IPS-18c (cell line): ENCODE measurements at regions not wholly inside any gene's neighbourhood (a gene's known extent, or its start where the extent isn't known, plus 50 kb on each side); places are given as distances from the start of the nearest gene placed in this dataset.
"Not testable (repeated sequence)": the region's sequence is repeated elsewhere in the genome, so short reads cannot be mapped to it uniquely, and the experiment has no call there.

ENCODE experiments used
- H3K4me3 ChIP-seq: 2 replicates; pipeline ENCODE4 v1.7.0; 2013; ENCODE audit warnings: low read depth, mild to moderate bottlenecking, low read length, moderate library complexity; ENCODE audit not compliant: insufficient read depth
- H3K9me3 ChIP-seq: one replicate; pipeline ENCODE4 v1.6.1; 2013; ENCODE audit warnings: mild to moderate bottlenecking, low read length, moderate library complexity; ENCODE audit not compliant: control insufficient read depth, insufficient read depth

DNA sequence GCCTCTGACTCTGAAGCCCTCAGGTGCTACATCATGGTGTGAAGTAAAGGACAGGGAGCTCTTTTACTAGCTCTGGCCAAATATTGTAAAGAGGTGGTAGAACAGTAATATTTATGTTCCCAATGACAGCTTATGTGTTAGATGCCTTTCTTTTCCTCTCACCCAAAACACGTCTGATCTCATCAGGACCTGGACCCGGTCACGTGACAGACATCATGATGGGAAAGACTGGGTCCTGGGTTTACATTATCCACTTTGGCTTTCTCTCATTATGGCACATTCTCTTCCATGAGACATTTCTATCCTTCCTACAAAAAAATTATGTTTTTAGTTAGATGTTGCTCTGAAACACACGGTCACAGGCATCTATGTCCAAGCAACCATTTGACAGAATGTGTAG is 548.7 kb upstream of the CDH7 start:
- no peaks in the 10 kb centered on the region for H3K9me3 ChIP-seq
- H3K4me3 ChIP-seq: no peak overlapping the region

DNA sequence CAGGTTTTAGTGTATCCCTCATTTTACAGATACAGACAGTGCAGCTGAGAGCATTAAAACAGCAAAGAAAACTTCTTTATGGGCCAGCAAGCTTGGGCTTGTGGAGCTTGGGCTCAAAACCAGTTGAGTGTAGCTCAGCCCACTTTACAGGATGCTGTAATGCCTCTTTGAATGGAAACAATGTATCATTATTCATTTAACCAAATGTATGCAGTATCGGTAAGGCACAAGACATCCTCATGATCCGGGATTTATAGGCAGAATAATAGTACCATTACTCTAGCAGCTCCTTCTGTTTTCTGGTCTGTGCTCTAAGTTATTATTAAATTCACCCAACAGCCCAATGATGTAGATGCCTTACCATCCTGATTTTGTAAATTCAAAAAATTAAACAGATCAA is 575.1 kb upstream of the CDH7 start:
- no peak overlapping the region for H3K4me3 ChIP-seq
- no peaks in the 10 kb centered on the region for H3K9me3 ChIP-seq

DNA sequence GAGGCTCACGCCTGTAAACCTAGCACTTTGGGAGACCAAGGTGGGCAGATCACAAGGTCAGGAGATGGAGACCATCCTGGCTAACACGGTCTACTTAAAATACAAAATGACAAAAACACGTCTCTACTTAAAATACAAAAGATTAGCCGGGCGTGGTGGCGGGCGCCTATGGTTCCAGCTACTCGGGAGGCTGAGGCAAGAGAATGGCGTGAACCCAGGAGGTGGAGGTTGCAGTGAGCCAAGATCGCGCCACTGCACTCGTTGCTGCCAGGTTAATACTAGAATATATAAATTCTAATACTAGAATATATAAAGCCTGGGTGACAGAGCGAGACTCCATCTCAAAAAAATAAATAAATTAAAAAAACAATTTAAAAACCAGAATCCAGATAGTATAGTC is 588.7 kb upstream of the CDH7 start:
- not testable (repeated sequence) for H3K9me3 ChIP-seq, H3K4me3 ChIP-seq

DNA sequence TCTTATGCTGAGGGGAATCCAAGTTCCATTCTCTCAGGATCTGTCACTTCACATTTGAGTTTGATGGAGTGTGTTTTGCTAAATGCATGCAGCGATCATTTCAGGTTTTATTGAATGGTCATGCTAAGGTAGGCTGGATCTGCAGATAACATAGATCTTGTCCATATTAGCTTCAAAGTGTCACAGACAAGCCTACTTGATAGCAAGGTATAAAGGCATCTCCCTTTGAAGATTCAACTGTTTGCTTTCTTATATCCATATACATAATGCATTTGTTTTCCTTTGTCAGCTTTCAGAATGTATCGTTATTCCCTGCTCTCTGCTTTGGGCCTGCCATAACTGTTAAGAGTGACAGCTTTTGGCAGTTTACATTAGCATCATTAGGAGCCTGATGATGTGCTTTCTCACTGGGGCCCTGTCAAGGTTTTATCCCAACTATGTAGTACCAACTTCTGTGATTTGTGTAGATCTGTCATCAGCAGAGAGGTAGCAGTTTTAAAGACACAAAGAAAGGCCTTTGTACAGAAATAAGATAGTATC is 604.3 kb upstream of the CDH7 start:
- Histone ChIP-seq H3K9me3 (no peaks in the 10 kb centered on the region), H3K4me3 (no peak overlapping the region)

DNA sequence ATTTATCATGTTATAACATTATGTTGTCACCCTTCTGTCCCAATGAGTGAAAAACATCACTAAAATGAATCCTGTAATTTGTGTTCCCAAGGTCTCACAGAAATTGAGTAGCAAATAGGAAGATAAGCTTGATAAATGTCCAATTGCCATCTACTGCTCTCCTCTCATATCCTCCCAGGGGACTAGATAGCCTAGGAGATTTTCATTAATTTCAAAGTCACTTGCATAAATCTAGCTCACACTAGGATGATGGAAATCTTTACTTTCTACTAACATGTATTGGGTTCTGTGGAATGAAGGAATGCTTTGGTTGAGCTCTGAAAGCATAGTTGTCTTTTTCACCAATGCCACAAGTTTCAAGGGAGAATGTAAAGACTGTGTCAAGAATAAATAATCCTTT is 605.5 kb upstream of the CDH7 start:
- Histone ChIP-seq H3K4me3 (no peak overlapping the region), H3K9me3 (no peaks in the 10 kb centered on the region)

DNA sequence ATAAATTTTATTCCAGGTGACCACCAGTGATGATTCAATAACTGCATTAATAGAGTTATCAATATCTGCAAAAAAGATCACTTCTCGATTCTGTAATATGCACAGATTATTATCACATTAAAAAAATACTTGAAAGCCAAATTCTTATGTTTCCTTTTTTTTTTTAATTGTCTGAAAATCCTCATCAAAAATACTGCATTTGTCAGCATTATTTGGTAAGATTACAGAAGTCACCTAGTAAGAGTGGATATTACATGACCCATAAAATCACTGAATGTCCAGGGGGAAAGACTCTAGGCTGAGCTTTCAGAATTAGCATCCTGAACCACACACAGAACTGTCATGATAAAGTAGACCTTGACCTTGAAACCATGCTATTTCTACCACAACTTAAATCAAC is 617.2 kb upstream of the CDH7 start:
- H3K4me3 ChIP-seq: no peak overlapping the region
- no peaks in the 10 kb centered on the region for H3K9me3 ChIP-seq

DNA sequence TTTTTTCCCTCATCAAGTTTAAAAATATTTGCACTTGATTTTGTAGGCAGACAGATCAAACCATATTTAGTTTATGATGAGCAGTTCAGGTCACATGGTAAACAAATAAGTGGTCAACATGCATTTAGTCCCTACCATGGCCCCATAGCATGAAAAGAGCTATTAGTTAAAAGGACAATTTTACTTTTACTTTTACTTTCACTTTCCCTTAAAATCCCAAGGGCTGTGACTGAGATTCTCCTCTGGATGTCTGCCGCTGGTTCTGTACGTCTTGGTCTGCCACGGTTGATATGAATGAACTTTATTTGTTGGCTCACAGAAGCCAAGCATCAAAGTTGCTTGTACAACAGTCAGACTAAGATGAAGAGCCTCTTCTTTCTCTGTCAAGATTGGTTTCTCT is 626.2 kb upstream of the CDH7 start:
- Histone ChIP-seq H3K9me3 (peaks cover 5% of the 10 kb centered on the region), H3K4me3 (no peak overlapping the region)

DNA sequence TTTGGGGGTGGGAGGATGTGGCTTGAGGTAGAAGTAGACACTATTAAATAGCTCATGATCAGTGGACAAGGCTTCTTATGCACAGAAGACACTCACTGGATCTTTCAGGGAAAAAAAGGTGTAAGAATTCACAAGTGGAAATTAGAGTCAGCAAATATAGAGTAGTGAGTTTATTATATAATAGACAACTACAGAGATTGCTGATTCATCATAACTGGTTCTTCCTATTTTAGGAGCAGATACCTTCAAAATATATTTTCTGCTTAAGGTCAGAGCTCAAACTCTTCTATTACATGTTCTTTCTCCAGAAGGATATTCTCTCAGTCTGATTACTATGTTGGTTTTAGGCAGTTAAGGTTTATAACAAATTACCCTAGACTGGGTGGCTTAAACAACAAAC is 646.9 kb upstream of the CDH7 start:
- Histone ChIP-seq H3K4me3 (no peak overlapping the region), H3K9me3 (no peaks in the 10 kb centered on the region)

DNA sequence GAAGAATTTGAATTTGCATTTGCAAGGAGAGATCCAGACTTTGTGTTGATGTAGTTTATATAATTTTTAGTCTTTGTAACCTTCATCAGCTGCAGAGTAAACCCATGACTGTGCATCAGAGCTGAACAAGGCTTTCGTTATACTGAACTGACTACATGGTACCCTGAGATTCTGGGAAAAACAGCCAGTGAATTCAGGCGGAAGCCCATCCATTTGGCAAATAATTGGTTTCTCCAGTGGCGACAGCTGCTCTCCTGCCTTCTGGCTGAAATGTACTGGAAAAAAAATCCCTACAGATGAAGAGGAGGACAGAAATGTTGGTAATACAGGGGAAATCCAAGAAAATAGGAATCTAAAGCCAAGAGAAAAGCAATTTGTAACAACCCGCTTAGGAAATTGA is 657.5 kb upstream of the CDH7 start:
- H3K4me3 ChIP-seq: no peak overlapping the region

DNA sequence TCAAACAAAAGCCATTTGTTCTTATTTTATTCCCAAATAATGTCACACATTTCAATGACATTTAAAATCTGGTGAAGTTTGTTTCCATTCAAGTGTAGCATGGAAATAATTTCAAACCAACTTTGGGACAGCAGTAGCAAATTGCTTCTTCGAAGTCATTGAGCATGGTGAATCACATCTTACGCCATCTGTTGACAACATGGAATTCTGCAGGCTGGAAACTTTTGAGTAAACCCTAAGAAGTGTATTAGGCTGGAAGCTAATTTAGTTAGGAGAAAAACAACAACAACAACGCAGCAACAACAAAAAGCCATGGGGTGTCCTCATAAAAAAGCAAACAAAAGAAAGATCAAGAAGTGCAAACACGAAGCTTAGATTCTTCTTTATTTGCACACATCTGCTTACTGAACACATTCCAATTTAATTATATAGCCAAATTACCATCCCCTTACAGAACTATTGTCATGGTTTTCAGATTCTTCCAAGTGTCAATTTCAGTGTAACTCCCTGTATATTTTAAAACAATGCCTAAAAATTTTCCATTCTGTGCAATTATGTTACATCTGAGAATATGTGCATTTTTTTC is 659.0 kb upstream of the CDH7 start:
- Histone ChIP-seq H3K4me3 (no peak overlapping the region), H3K9me3 (no peaks in the 10 kb centered on the region)

More for the DNA sequence above, 657.5 kb upstream of the CDH7 start:
- no peaks in the 10 kb centered on the region for H3K9me3 ChIP-seq

DNA sequence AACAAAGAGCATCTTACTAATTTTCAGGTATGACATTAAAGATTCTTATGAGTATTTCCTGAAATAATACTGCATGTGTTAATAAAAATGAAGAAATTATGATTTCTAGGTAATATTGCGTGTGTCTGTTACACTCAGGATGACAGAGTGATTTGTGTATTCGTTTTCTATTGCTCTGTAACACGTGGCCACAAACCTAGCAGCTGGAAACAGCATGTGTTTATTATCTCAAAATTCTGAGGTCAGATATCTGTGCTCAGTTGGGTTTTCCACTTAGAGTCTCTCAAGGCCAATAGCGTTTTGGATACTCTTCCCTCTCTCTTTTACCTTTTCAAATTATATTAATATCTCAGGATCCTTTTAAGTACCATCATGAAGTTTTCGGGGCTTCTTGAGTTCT is 667.9 kb upstream of the CDH7 start:
- no peak overlapping the region for H3K4me3 ChIP-seq
- no peaks in the 10 kb centered on the region for H3K9me3 ChIP-seq

DNA sequence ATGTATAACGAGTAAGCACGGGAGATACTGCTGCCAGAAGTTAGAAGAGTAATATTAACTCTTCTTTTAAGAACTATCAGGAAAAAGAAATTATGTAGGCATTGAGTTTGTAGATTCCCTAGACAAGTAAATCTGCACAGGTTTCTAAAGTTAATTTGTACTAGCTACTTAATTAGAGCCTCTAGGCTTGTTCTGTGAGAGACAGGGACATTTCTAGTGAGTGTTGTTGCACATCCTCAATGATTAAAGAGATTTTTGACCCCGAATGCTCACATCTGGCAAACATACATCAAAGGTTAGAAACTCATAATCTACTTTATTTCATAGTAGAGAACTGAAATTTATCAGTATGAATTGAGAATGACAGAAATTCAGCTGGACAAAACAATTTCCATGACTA is 669.0 kb upstream of the CDH7 start:
- Histone ChIP-seq H3K4me3 (no peak overlapping the region), H3K9me3 (no peaks in the 10 kb centered on the region)

DNA sequence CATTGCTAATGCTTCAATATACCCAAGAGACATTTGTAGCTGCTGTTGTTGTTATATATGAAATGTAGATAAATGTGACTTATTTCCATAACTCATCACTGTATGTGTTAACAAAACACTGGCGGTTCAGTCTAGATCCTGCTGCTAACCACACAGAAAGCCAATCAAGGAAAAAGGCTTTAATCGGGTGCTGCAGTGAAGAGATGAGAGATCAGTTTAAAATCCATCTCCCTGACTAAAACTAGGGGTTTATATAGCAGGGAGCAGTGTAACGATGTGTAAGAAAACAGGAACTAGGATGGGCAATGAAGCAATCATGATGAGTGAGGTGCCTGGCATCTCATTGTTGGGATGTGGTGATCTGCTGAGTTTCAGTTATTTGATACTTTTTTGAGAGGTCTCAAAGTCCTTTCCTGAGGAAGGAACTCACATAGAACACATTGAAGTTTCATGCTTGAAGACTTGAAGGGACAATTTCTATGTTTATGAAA is 677.7 kb upstream of the CDH7 start:
- no peak overlapping the region for H3K4me3 ChIP-seq
- no peaks in the 10 kb centered on the region for H3K9me3 ChIP-seq

DNA sequence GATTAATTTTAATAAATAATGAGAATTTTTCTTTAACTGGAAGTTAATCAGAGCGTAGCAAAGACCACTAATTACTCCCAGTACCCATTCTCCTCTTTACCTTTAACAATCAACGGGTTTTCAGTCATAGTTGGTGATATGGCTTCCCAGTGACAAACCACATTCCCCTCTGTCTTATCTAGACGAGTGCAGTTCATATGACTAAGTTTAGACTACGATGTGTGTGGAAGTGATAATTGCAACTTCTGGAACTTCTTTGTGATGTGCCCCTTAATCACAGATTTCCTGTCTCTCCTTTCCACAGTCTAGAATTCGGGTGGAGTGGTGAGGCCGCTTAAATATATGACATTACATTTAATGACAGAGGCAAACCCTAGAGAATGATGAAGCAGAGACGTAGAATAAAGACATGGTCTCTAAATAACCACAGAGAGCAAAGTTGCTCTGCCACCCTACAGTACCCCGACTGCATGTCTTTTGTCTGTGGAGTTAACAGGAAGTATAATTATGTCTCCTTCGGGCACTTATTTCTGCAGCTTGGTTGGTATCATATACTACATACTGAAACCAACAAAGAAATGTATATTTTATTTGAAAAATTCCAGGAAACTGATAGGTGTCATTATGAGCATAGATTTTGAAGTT is 693.3 kb upstream of the CDH7 start:
- H3K4me3 ChIP-seq: no peak overlapping the region
- no peaks in the 10 kb centered on the region for H3K9me3 ChIP-seq

DNA sequence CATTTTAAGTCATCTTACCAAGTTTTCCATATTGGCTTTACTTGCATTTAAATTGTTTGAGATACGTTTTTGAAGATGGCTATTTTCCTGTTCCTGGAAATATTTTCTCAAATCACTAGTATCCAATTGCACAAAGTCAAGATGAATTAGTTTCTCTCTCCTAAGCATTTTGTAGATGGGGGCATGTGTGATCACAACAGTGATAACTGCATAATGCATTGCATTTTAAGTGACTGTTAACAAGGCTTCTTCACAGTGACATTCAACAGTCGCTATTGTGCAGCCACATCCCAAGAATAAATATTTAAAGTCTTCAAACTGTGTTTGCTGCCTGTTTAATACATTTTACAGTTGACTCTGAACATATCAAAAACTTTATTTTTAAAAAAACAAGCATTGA is 694.2 kb upstream of the CDH7 start:
- no peak overlapping the region for H3K4me3 ChIP-seq
- no peaks in the 10 kb centered on the region for H3K9me3 ChIP-seq

DNA sequence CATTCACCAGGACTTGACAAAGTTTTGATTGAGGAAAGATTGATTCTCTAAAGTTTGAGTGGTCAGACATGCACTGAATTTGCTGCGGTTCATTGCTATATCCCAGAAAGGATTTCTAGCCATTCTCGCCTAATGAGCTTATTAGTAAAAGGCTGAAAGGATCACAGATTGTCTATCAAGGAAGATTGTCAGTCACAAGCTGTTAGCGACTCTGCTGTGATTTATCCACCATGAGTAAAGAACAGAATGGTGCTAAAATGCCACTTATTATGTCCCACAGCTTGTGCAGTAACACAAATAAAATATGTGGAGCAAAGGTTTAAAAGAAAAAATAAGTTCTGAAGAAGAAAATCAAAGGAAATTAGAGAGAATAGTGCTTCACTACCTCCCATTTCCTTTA is 701.2 kb upstream of the CDH7 start:
- H3K9me3 ChIP-seq: no peaks in the 10 kb centered on the region
- H3K4me3 ChIP-seq: no peak overlapping the region

DNA sequence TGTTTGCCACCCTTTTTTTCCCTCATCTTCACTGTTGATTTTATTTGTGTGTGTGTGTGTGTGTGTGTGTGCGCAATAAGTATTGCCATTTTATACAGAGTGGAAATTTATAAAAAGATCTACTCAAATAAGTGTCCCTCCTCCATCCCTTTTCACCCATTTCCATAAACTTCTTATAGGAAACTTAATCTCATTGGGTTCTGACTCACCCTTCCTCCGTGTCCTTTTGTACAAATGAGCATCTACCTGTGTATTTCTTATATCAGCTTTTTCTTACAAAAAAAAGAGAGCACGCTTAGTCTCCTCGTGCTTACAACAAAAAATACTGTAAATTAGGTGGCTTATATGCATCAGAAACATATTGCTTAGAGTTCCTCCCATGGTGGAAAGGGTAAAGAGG is 711.2 kb upstream of the CDH7 start:
- Histone ChIP-seq H3K4me3 (no peak overlapping the region), H3K9me3 (no peaks in the 10 kb centered on the region)

DNA sequence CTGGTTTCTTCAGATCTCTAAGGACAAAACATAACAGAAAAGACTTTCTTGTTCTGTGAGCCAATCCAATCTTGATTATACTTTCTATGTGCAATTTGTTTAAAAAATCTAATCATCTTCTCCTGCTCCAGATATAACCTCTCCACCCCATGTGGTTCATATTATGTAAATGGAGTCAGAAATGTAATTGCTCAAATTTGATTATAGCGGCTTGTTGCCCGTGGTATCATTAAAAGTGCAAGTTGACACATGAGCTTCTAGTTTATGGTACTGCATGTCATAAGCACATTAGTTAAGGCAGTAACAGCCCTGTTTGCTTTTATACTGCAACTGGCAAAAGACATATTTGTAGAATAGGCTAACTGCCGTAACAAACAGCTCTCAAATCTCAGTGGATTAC is 715.1 kb upstream of the CDH7 start:
- Histone ChIP-seq H3K4me3 (no peak overlapping the region), H3K9me3 (no peaks in the 10 kb centered on the region)

DNA sequence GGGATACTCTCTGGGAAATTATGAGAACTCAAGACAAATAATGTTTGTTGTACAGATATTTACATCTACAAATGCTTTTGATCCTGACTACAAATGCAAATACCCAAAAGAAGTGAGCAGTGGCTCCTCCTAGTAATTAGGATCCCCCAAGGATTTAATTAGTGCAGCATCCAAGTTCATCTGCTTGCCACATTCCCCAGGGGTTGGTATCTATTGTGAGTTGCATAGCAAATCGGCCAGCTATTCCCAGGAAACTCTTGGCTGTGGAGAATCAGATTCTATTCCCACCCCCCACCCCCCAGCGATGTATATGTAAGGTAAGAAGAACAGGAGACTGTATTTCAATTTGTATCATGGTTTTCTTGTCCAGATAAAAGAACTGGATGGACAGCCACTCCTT is 725.1 kb upstream of the CDH7 start:
- Histone ChIP-seq H3K9me3 (no peaks in the 10 kb centered on the region), H3K4me3 (no peak overlapping the region)
